ENCODE measurements at regions not wholly inside any gene's neighbourhood (a gene's known extent, or its start where the extent isn't known, plus 50 kb on each side); places are given as distances from the start of the nearest gene placed in this dataset.
A peak's percentile ranks its signal among the peaks of the same experiment; 100 is the strongest.
"Not testable (repeated sequence)": the region's sequence is repeated elsewhere in the genome, so short reads cannot be mapped to it uniquely, and the experiment has no call there.

DNA sequence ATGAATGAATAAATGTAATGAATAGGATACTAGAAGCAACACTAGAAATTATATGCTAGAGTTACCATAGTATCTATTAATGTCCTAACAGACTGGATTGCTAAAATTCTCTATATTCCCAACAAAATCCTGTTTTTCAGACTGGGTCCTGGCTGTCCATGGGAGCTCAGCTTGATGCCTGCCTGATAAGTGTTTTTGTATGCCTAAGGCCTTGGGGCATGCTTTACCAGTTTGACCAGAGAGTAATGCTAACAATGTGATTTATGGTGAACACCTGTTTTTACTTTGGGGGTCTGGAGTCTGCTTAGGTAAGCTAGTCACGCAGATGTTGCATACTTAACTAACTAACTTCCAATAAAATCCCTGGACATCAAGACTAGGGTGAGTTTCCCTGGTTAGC, 318.8 kb upstream of the DEPDC1 start:
- Histone ChIP-seq H3K4me3 (ENCODE audit: low read length) (no peak overlapping the region), H3K9me3 (ENCODE audit: insufficient read depth, low read depth, low read length) (no peaks in the 10 kb centered on the region), H3K36me3 (ENCODE audit: insufficient read depth, low read depth, low read length) (no peaks in the 10 kb centered on the region), H3K27ac (ENCODE audit: low read length) (no peak overlapping the region), H3K9ac (ENCODE audit: low read depth, low read length) (no peak overlapping the region), H3K27me3 (ENCODE audit: insufficient read depth, low read length) (no peaks in the 10 kb centered on the region), H3K4me1 (ENCODE audit: insufficient read depth, low read length) (no peaks in the 10 kb centered on the region)

DNA sequence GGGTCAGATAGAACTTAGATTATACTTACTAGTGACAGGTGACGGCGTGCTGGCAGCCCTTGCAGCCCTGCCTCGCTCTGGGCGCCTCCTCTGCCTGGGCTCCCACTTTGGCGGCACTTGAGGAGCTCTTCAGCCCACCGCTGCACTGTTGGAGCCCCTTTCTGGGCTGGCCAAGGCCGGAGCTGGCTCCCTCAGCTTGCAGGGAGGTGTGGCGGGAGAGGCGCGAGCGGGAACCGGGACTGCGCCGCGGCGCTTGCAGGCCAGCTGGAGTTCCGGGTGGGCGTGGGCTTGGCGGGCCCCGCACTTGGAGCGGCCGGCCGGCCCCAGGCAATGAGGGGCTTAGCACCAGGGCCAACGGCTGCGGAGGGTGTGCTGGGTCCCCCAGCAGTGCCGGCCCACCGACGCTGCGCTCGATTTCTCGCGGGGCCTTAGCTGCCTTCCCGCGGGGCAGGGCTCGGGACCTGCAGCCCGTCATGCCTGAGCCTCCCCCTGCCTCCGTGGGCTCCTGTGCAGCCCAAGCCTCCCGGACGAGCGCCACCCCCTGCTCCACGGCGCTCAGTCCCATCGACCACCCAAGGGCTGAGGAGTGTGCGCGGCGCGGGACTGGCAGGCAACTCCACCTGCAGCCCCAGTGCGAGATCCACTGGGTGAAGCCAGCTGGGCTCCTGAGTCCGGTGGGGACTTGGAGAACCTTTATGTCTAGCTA, 320.8 kb upstream of the DEPDC1 start:
- H3K27ac ChIP-seq (ENCODE audit: low read length); H3K27me3 ChIP-seq (ENCODE audit: insufficient read depth, low read length); H3K9me3 ChIP-seq (ENCODE audit: insufficient read depth, low read depth, low read length); H3K9ac ChIP-seq (ENCODE audit: low read depth, low read length); H3K36me3 ChIP-seq (ENCODE audit: insufficient read depth, low read depth, low read length); H3K4me3 ChIP-seq (ENCODE audit: low read length); H3K4me1 ChIP-seq (ENCODE audit: insufficient read depth, low read length): not testable (repeated sequence)

DNA sequence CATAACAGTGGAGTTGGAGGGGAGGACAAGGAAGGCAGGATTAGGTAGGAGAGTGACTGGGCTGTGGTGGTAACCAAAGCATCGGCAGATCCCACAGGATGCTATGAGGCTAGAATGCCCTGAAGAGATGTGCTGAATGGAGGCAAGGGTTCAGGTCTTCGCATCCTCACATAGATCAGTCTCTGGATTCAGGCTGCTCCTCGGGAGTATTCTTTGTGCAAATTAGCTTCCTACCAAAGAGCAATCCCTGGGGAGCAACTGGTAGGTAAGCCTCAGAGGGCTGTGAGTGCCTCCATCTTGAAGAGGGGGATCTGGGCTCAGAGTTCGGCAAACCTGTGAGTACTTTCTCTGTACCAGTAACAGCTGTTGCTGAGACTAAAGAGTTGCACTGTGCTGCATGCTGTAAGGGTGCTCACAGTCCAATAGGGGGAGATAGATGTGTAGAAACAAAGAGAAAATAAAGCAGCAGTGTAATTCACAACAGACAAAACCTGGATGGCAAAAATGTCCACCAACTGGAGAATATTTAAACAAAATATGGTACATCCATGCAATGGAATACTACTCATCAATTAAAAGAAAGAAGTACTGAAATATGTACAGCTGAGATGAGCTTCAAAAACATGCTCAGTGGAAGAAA, 322.4 kb upstream of the DEPDC1 start:
- H3K27ac ChIP-seq (ENCODE audit: low read length), result no peak overlapping the region
- no peaks in the 10 kb centered on the region for H3K9me3 ChIP-seq (ENCODE audit: insufficient read depth, low read depth, low read length)
- H3K9ac ChIP-seq (ENCODE audit: low read depth, low read length), result no peak overlapping the region
- H3K27me3 ChIP-seq (ENCODE audit: insufficient read depth, low read length), result no peaks in the 10 kb centered on the region
- H3K36me3 ChIP-seq (ENCODE audit: insufficient read depth, low read depth, low read length), result no peaks in the 10 kb centered on the region
- H3K4me3 ChIP-seq (ENCODE audit: low read length), result no peak overlapping the region
- H3K4me1 ChIP-seq (ENCODE audit: insufficient read depth, low read length), result no peaks in the 10 kb centered on the region

DNA sequence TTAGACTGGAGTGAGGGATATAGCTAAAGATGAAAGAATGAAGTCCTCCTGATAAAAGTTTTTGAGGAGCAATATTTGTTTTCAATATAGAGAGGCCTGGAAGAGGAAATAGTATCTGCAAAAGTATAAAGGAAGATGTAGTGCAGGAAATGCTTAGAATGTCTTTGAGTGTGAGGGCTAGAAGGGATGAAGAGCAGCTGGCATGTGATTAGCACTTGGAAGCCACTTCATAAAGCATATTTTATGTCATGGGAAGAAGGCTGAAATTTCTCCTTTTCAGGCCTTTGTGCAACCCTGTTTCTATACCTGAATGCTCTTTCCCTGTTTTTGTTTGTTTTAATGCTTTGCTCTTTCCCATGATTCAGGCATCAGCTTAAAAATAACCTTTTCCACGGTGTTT, 323.3 kb upstream of the DEPDC1 start:
- no peaks in the 10 kb centered on the region for H3K27me3 ChIP-seq (ENCODE audit: insufficient read depth, low read length)
- no peaks in the 10 kb centered on the region for H3K4me1 ChIP-seq (ENCODE audit: insufficient read depth, low read length)

DNA sequence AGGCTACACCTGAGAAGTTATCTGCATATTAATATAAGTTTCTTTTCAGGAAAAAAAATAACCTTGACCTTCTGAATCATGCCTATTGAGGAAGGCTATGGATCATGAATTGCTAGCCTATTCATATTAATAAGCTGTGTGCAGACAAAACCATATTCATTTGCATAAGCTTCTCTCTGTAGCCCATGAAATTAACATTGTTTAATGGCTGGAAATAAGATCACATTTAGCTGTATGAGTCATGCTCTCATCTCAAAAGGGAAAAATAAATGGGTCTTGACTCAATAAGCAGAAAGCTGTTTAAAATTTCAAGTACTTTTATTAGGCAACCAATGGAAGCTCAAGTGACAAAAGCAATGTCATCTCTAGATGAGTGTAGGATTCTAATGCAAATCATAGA, 330.0 kb upstream of the DEPDC1 start:
- H3K27me3 ChIP-seq (ENCODE audit: insufficient read depth, low read length), result no peaks in the 10 kb centered on the region
- no peaks in the 10 kb centered on the region for H3K9me3 ChIP-seq (ENCODE audit: insufficient read depth, low read depth, low read length)
- H3K4me3 ChIP-seq (ENCODE audit: low read length), result no peak overlapping the region
- no peak overlapping the region for H3K9ac ChIP-seq (ENCODE audit: low read depth, low read length)
- H3K4me1 ChIP-seq (ENCODE audit: insufficient read depth, low read length), result no peaks in the 10 kb centered on the region
- no peak overlapping the region for H3K27ac ChIP-seq (ENCODE audit: low read length)
- H3K36me3 ChIP-seq (ENCODE audit: insufficient read depth, low read depth, low read length), result no peaks in the 10 kb centered on the region

More for the DNA sequence above, 323.3 kb upstream of the DEPDC1 start:
- no peak overlapping the region for H3K4me3 ChIP-seq (ENCODE audit: low read length)
- H3K36me3 ChIP-seq (ENCODE audit: insufficient read depth, low read depth, low read length), result no peaks in the 10 kb centered on the region
- no peak overlapping the region for H3K27ac ChIP-seq (ENCODE audit: low read length)
- no peak overlapping the region for H3K9ac ChIP-seq (ENCODE audit: low read depth, low read length)
- no peaks in the 10 kb centered on the region for H3K9me3 ChIP-seq (ENCODE audit: insufficient read depth, low read depth, low read length)

DNA sequence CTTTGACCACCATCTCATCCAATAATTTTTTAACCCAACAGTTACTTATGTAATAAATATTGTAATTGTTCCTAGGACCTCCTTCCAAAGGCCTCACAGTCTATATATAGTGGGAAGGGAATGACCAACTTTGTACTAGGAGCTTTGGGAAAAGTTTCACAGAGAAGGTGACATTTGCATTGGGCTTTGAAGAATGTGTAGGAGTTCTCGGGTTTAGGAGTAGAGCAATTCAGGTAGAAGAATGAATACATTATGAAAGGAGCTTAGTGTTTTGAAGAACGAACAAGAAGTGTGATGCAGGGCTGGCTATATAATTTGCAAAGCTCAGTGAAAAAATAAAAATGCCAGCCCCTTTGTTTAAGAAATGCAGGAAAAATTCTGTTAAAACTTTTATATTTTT, 330.4 kb upstream of the DEPDC1 start:
- H3K36me3 ChIP-seq (ENCODE audit: insufficient read depth, low read depth, low read length), result no peaks in the 10 kb centered on the region
- no peaks in the 10 kb centered on the region for H3K9me3 ChIP-seq (ENCODE audit: insufficient read depth, low read depth, low read length)
- H3K4me3 ChIP-seq (ENCODE audit: low read length), result no peak overlapping the region
- H3K9ac ChIP-seq (ENCODE audit: low read depth, low read length), result no peak overlapping the region
- no peaks in the 10 kb centered on the region for H3K4me1 ChIP-seq (ENCODE audit: insufficient read depth, low read length)
- H3K27ac ChIP-seq (ENCODE audit: low read length), result no peak overlapping the region
- H3K27me3 ChIP-seq (ENCODE audit: insufficient read depth, low read length), result no peaks in the 10 kb centered on the region

DNA sequence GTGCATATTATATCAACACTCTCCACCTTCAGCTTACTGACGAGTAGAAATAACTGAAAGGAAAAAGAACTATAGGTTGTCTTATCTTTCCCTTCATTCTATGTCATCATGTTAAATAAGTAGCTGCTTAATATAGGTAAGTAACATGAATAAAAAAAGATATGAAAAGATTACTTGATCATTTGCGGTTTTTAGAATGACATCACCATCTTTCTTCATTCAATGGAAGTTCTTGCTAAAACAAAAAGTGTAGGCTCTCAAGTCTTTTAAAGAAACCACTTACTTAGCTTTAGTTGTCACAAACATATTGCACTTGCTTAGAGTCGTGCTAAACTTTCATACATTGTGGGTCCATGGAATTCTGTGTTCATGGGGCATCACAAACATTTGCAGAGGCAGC, 331.1 kb upstream of the DEPDC1 start:
- no peak overlapping the region for H3K27ac ChIP-seq (ENCODE audit: low read length)
- no peak overlapping the region for H3K4me3 ChIP-seq (ENCODE audit: low read length)
- no peaks in the 10 kb centered on the region for H3K27me3 ChIP-seq (ENCODE audit: insufficient read depth, low read length)
- H3K9ac ChIP-seq (ENCODE audit: low read depth, low read length), result no peak overlapping the region
- H3K4me1 ChIP-seq (ENCODE audit: insufficient read depth, low read length), result no peaks in the 10 kb centered on the region
- H3K9me3 ChIP-seq (ENCODE audit: insufficient read depth, low read depth, low read length), result no peaks in the 10 kb centered on the region
- H3K36me3 ChIP-seq (ENCODE audit: insufficient read depth, low read depth, low read length), result no peaks in the 10 kb centered on the region

DNA sequence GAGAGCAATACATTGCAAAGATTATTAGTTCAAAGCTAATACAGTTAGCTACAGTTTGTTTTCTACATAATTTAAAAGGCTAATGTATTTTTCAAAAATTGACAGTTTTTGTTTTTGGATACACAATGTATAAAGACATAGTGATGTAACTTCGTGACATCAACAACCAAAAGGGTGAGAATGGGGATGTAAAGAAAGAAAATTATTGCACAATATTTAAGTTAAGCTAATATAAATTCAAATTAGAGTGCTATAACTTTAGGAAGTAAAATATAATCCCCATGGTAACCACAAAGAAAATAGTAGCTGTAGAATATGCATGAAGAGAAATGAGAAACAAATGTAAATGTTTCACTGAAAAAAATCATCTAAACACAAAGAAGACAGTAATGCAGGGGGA, 334.4 kb upstream of the DEPDC1 start:
- Histone ChIP-seq H3K36me3 (ENCODE audit: insufficient read depth, low read depth, low read length) (no peaks in the 10 kb centered on the region), H3K4me3 (ENCODE audit: low read length) (no peak overlapping the region), H3K27ac (ENCODE audit: low read length) (no peak overlapping the region), H3K9ac (ENCODE audit: low read depth, low read length) (no peak overlapping the region), H3K4me1 (ENCODE audit: insufficient read depth, low read length) (no peaks in the 10 kb centered on the region), H3K9me3 (ENCODE audit: insufficient read depth, low read depth, low read length) (no peaks in the 10 kb centered on the region), H3K27me3 (ENCODE audit: insufficient read depth, low read length) (no peaks in the 10 kb centered on the region)

DNA sequence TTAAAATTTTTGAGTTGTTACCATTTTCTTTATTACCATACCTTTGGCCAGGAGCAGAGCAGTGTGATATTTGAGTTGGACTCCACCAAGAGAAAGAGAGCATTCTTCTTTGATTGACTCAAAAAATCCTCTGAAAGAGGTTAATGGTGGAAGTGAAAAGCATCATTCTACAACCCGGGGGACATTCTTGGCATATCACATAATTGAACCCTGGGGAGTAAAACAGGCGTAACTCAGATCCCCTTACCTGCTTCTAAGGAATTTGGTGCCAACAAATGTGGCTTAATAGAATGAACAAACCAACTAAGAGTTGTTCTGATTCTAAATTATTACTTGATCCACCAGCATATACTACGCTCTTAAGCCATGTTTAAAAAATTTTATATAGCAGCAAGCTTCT, 351.1 kb upstream of the DEPDC1 start:
- Histone ChIP-seq H3K4me3 (ENCODE audit: low read length) (no peak overlapping the region), H3K9ac (ENCODE audit: low read depth, low read length) (no peak overlapping the region), H3K9me3 (ENCODE audit: insufficient read depth, low read depth, low read length) (no peaks in the 10 kb centered on the region), H3K36me3 (ENCODE audit: insufficient read depth, low read depth, low read length) (no peaks in the 10 kb centered on the region), H3K27ac (ENCODE audit: low read length) (no peak overlapping the region), H3K4me1 (ENCODE audit: insufficient read depth, low read length) (no peaks in the 10 kb centered on the region), H3K27me3 (ENCODE audit: insufficient read depth, low read length) (no peaks in the 10 kb centered on the region)

DNA sequence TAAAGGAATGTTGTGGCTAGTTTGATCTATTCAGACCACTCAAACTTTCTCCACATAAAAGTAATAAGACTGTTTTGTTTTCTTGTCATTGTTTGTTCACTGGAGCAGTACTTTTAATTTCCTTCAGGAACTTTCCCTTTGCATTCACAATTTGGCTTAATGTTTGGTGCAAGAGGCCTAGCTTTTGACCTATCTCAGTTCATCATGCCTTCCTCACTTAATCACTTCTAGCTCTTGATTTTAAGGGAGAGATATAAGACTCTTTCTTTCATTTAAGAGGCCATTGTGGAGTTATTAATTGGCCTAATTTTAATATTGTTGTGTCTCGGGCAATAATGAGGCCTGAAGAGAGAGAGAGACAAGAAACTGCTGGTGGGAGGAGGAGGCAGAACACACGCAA, 371.7 kb upstream of the DEPDC1 start:
- H3K27ac ChIP-seq (ENCODE audit: low read length), result no peak overlapping the region
- no peaks in the 10 kb centered on the region for H3K4me1 ChIP-seq (ENCODE audit: insufficient read depth, low read length)
- no peaks in the 10 kb centered on the region for H3K9me3 ChIP-seq (ENCODE audit: insufficient read depth, low read depth, low read length)
- no peaks in the 10 kb centered on the region for H3K27me3 ChIP-seq (ENCODE audit: insufficient read depth, low read length)
- H3K4me3 ChIP-seq (ENCODE audit: low read length), result no peak overlapping the region
- H3K36me3 ChIP-seq (ENCODE audit: insufficient read depth, low read depth, low read length), result no peaks in the 10 kb centered on the region
- no peak overlapping the region for H3K9ac ChIP-seq (ENCODE audit: low read depth, low read length)

DNA sequence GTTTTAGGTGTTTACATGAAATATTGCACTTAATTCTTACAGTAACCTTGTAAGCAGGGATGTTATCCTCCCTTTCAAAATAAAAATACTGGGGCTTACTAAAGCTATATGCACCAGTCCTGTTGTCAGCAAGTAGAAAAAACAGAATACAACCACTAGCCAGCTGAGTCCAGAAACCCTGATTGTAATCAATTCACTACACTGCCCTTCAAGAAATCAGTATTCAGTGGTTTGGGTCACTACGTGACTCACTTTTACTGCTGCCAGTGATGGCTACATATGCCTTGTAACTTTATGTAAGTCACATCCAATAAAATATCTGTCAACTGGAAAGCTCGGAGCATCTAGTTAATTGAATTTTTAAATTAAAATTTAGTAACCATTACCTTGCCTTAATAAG, 376.3 kb upstream of the DEPDC1 start:
- no peak overlapping the region for H3K4me3 ChIP-seq (ENCODE audit: low read length)
- H3K27ac ChIP-seq (ENCODE audit: low read length), result no peak overlapping the region
- no peaks in the 10 kb centered on the region for H3K9me3 ChIP-seq (ENCODE audit: insufficient read depth, low read depth, low read length)
- no peaks in the 10 kb centered on the region for H3K4me1 ChIP-seq (ENCODE audit: insufficient read depth, low read length)
- H3K9ac ChIP-seq (ENCODE audit: low read depth, low read length), result no peak overlapping the region
- no peaks in the 10 kb centered on the region for H3K27me3 ChIP-seq (ENCODE audit: insufficient read depth, low read length)
- H3K36me3 ChIP-seq (ENCODE audit: insufficient read depth, low read depth, low read length), result no peaks in the 10 kb centered on the region

DNA sequence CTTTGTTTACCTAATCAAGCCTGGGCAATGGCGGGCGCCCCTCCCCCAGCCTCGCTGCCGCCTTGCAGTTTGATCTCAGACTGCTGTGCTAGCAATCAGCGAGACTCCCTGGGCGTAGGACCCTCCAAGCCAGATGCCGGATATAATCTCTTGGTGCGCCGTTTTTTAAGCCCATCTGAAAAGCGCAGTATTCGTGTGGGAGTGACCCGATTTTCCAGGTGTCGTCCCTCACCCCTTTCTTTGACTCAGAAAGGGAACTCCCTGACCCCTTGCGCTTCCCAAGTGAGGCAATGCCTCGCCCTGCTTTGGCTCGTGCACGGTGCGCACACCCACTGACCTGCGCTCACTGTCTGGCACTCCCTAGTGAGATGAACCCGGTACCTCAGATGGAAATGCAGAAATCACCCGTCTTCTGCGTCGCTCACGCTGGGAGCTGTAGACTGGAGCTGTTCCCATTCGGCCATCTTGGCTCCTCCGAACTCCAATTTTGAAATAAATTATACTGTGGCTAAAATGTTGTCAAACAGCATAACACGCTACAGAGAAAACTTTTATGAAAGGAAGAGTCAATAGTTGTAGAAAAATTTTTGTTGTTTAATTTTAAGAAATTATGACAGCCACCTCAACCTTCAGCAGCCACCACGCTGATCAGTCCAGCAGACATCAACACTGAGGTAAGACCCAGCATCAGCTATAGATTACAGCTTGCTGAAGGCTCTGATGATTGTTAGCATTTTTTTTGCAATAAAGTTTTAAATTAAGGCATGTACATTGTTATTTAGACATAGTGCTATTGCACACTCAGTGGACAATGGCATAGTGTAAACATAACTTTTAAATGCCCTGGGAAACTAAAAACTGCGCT, 384.7 kb upstream of the DEPDC1 start:
- peak overlapping the region; percentile 40; the same call in 1 of the 2 replicates for H3K4me3 ChIP-seq (ENCODE audit: low read length)
- not testable (repeated sequence) for H3K9me3 ChIP-seq (ENCODE audit: insufficient read depth, low read depth, low read length); H3K27me3 ChIP-seq (ENCODE audit: insufficient read depth, low read length); H3K36me3 ChIP-seq (ENCODE audit: insufficient read depth, low read depth, low read length); H3K4me1 ChIP-seq (ENCODE audit: insufficient read depth, low read length); H3K9ac ChIP-seq (ENCODE audit: low read depth, low read length); H3K27ac ChIP-seq (ENCODE audit: low read length)

All from iPS-20b (cell line).